ENCODE measurements at regions not wholly inside any gene's neighbourhood (a gene's known extent, or its start where the extent isn't known, plus 50 kb on each side); places are given as distances from the start of the nearest gene placed in this dataset.

GRCh38 chr14:106109337-106109736, 583.0 kb downstream of the TMEM121 start:
- H3K79me2 ChIP-seq (ENCODE audit: control insufficient read depth in 1 of 2, insufficient read depth in 2 of 2, low read length in 2 of 2), result no peaks in the 10 kb centered on the region
- no peak for TF ChIP-seq ZNF274 (IDR thresholded peaks at IDR 0.05; ENCODE audit: borderline replicate concordance, extremely low read depth, low read length)
- no peak for TF ChIP-seq CBX8 (IDR thresholded peaks at IDR 0.05; ENCODE audit: borderline replicate concordance, low read depth, low read length)
- TF ChIP-seq ATF2 (IDR thresholded peaks at IDR 0.05; ENCODE audit: low read length), result no peak
- no peak for TF ChIP-seq PHF8 (conservative IDR thresholded peaks at IDR 0.05; ENCODE audit: low read depth, low read length)
- no peak for TF ChIP-seq RBBP5 (IDR thresholded peaks at IDR 0.05; ENCODE audit: borderline replicate concordance, low read depth, low read length)
- no peak for TF ChIP-seq JUN (IDR thresholded peaks at IDR 0.05; ENCODE audit: low read depth, low read length)
- no peak for TF ChIP-seq CREB1 (IDR thresholded peaks at IDR 0.05)
- no peak for TF ChIP-seq BACH1 (IDR thresholded peaks at IDR 0.05; ENCODE audit: low read length)
- TF ChIP-seq SUZ12 (IDR thresholded peaks at IDR 0.05; ENCODE audit: low read length), result no peak
- TF ChIP-seq TAF7 (optimal IDR thresholded peaks at IDR 0.05; ENCODE audit: borderline replicate concordance, low read depth, low read length), result no peak
- no peak for TF ChIP-seq KDM5A (IDR thresholded peaks at IDR 0.05; ENCODE audit: low read length)
- TF ChIP-seq TAF1 (IDR thresholded peaks at IDR 0.05; ENCODE audit: low read depth, low read length), result no peak
- TF ChIP-seq HDAC2 (IDR thresholded peaks at IDR 0.05; ENCODE audit: borderline replicate concordance in 1 of 2, low read depth in 2 of 2, low read length in 2 of 2), result no peak
- TF ChIP-seq HDAC6 (IDR thresholded peaks at IDR 0.05; ENCODE audit: low read depth, low read length), result no peak
- H3K18ac ChIP-seq (ENCODE audit: extremely low read depth, low read length), result no peak overlapping the region
- DNase-seq (ENCODE audit: low read depth in 1 of 2, low spot score in 2 of 2) (no peak), FAIRE-seq (no peak)
- ChIA-PET POLR2A (ENCODE audit: partially characterized antibody) (no interaction called here), CTCF (ENCODE audit: partially characterized antibody) (no interaction called here)
- H3K9ac ChIP-seq (replicated peaks in 1 of 4; ENCODE audit: extremely low read depth in 1 of 4, low read depth in 3 of 4, low read length in 3 of 4), result no peak overlapping the region
- no peak overlapping the region for H3K27ac ChIP-seq (ENCODE audit: low read depth, low read length)
- no peak overlapping the region for H2AK5ac ChIP-seq (ENCODE audit: low read depth, low read length)
- no peak overlapping the region for H2BK5ac ChIP-seq (ENCODE audit: low read depth, low read length)
- H3K4me3 ChIP-seq (ENCODE audit: extremely low read depth in 1 of 4, insufficient read depth in 2 of 4, low read depth in 3 of 4, low read length in 4 of 4), result no peak overlapping the region
- no peak overlapping the region for H2BK120ac ChIP-seq (replicated peaks; ENCODE audit: low read depth, low read length)
- no peak overlapping the region for H2BK20ac ChIP-seq (ENCODE audit: low read length)
- no peak overlapping the region for H2BK12ac ChIP-seq (ENCODE audit: low read depth, low read length)
- H3K4me2 ChIP-seq (ENCODE audit: insufficient read depth in 1 of 2, low read depth in 2 of 2, low read length in 2 of 2), result no peak overlapping the region
- H4K91ac ChIP-seq (replicated peaks; ENCODE audit: insufficient read length, low read length), result no peak overlapping the region
- no peak overlapping the region for H3K56ac ChIP-seq (replicated peaks; ENCODE audit: insufficient read length, low read depth, low read length)
- peaks cover 15 to 47% of the 10 kb centered on the region in 2 experiments; a peak in 2 of 4 replicates for H3K9me3 ChIP-seq (ENCODE audit: insufficient read depth in 2 of 2, low read depth in 1 of 2, low read length in 1 of 2)
- H2AFZ ChIP-seq (ENCODE audit: low read length), result no peak overlapping the region
- 67% methylated on average over 1 of the region's 1 CpG; no CpG with 5 or more reads in 1 of the 2 experiments for WGBS, 2 experiments (ENCODE audit: extremely low coverage in 1 of 2, insufficient coverage in 1 of 2, insufficient read length in 1 of 2, insufficient replicate concordance in 2 of 2, low coverage in 1 of 2, low lambda C conversion rate in 2 of 2, missing lambda C conversion rate in 1 of 2)
- H4K8ac ChIP-seq (ENCODE audit: extremely low read depth, insufficient read depth, low read length), result no peak overlapping the region
- H3K23ac ChIP-seq (ENCODE audit: insufficient read length), result no peak overlapping the region
- H3K36me3 ChIP-seq (ENCODE audit: control insufficient read depth in 2 of 4, insufficient read depth in 4 of 4, low read length in 3 of 4), result no peaks in the 10 kb centered on the region
- no peaks in the 10 kb centered on the region for H3K23me2 ChIP-seq (ENCODE audit: low read depth, low read length)
- H4K20me1 ChIP-seq (replicated peaks in 1 of 2; ENCODE audit: control insufficient read depth in 1 of 2, insufficient read depth in 2 of 2, low read length in 2 of 2), result no peaks in the 10 kb centered on the region
- no peaks in the 10 kb centered on the region for H3K27me3 ChIP-seq (replicated peaks in 1 of 4; ENCODE audit: control insufficient read depth in 3 of 4, extremely low read depth in 1 of 4, insufficient read depth in 3 of 4, low read length in 3 of 4)
- H3K4me1 ChIP-seq (replicated peaks in 1 of 4; ENCODE audit: control insufficient read depth in 3 of 4, insufficient read depth in 4 of 4, low read length in 3 of 4), result no peaks in the 10 kb centered on the region
- no peak overlapping the region for H4K5ac ChIP-seq (ENCODE audit: insufficient read length, low read depth, low read length)
- H3K4ac ChIP-seq (replicated peaks; ENCODE audit: insufficient read length, low read depth, low read length), result no peak overlapping the region
- H3K14ac ChIP-seq (ENCODE audit: insufficient read length), result no peak overlapping the region
- H3K79me1 ChIP-seq (ENCODE audit: low read depth, low read length), result no peaks in the 10 kb centered on the region
- no peak overlapping the region for H2BK15ac ChIP-seq (ENCODE audit: low read length)

Data from H1 (cell line).